ENCODE measurements at regions not wholly inside any gene's neighbourhood (a gene's known extent, or its start where the extent isn't known, plus 50 kb on each side); places are given as distances from the start of the nearest gene placed in this dataset.

- dilution Hi-C loops (cut with MboI; ENCODE audit: extremely low pct_ligation_motif_present, low sequenced_read_pairs) (no loop called here), intact Hi-C loops (cut with micrococcal nuclease) (loop anchor here (1.0 to 10.0 kb wide), 4 partner anchors 8 to 212 kb away; no protein-coding TSS in a partner anchor)
- peaks cover 0 to 4% of the 10 kb centered on the region in 2 experiments for H3K27me3 ChIP-seq (ENCODE audit: control insufficient read depth in 2 of 2, insufficient read depth in 2 of 2, low read length in 2 of 2)
- no peak overlapping the region for H3K9ac ChIP-seq (replicated peaks; ENCODE audit: extremely low read depth, insufficient read depth, low read length)
- no peaks in the 10 kb centered on the region for H3K4me1 ChIP-seq (ENCODE audit: control insufficient read depth, extremely low read depth, insufficient read depth, low read length)
- peak overlapping the region; percentile 24 for H2AFZ ChIP-seq (ENCODE audit: low read depth, low read length)
- no TSS peak for BruUV-seq (replicated peaks)
- no peaks in the 10 kb centered on the region for H3K9me1 ChIP-seq (replicated peaks; ENCODE audit: control insufficient read depth, extremely low read depth, insufficient read depth, low read length)
- H3K27ac ChIP-seq (ENCODE audit: insufficient read depth, low read depth, low read length), result no peak overlapping the region
- H3K9me3 ChIP-seq (replicated peaks; ENCODE audit: control insufficient read depth, insufficient read depth, low read length), result no peaks in the 10 kb centered on the region
- POLR2A ChIA-PET, result no interaction called here
- H3K79me2 ChIP-seq (ENCODE audit: control insufficient read depth, insufficient read depth, low read length), result no peaks in the 10 kb centered on the region
- DNase-seq (ENCODE audit: low read depth, low spot score) (no peak), FAIRE-seq (no peak)
- TF ChIP-seq GATA2 (IDR thresholded peaks at IDR 0.05; ENCODE audit: insufficient read depth, insufficient read length, low read depth, low read length) (no peak), POLR2A (IDR thresholded peaks at IDR 0.05; ENCODE audit: low read depth, low read length) (no peak), JUN (IDR thresholded peaks at IDR 0.05; ENCODE audit: borderline replicate concordance, insufficient read depth, insufficient read length, low read depth) (no peak), EZH2 (IDR thresholded peaks at IDR 0.05; ENCODE audit: borderline replicate concordance, low read depth, low read length, severe bottlenecking) (no peak), FOS (IDR thresholded peaks at IDR 0.05; ENCODE audit: borderline replicate concordance, insufficient read depth, low read length) (no peak), CTCF (IDR thresholded peaks at IDR 0.05; ENCODE audit: extremely low read depth in 1 of 2, insufficient read depth in 1 of 2, low read depth in 1 of 2, low read length in 2 of 2) (no peak), POLR2AphosphoS5 (IDR thresholded peaks at IDR 0.05; ENCODE audit: insufficient read depth, low read depth, low read length) (no peak), MAX (IDR thresholded peaks at IDR 0.05; ENCODE audit: insufficient read depth, insufficient read length) (no peak), MYC (IDR thresholded peaks at IDR 0.05; ENCODE audit: low read depth, low read length) (no peak)
- H3K36me3 ChIP-seq (ENCODE audit: control insufficient read depth in 2 of 2, extremely low read depth in 1 of 2, insufficient read depth in 2 of 2, low read length in 2 of 2), result no peaks in the 10 kb centered on the region
- no peak overlapping the region for H3K4me3 ChIP-seq (replicated peaks in 1 of 3; ENCODE audit: insufficient read depth in 1 of 3, low read depth in 1 of 3, low read length in 3 of 3)
- CTCF ChIA-PET, result interaction anchor here (0.6 to 2.8 kb wide), 28 partner anchors 8 to 214 kb away, joined by 3 to 21 read pairs (median 4); partner anchors contain the start of gene STX18
- H4K20me1 ChIP-seq (replicated peaks; ENCODE audit: control insufficient read depth, extremely low read depth, insufficient read depth, low read length), result no peaks in the 10 kb centered on the region
- H3K4me2 ChIP-seq (ENCODE audit: insufficient read depth, low read length), result no peak overlapping the region
Measured at GRCh38 chr4:4668355-4669210, 126.7 kb upstream of the STX18 start.

Data from endothelial cell of umbilical vein (primary cell).